HG02973 (cell line): ENCODE measurements at regions not wholly inside any gene's neighbourhood (a gene's known extent, or its start where the extent isn't known, plus 50 kb on each side); places are given as distances from the start of the nearest gene placed in this dataset.

Source experiments
- ATAC-seq: cut with Tn5 transposase; IDR thresholded peaks from one replicate; pipeline ENCODE4 v1.9.1; 2021; ENCODE audit warnings: moderate library complexity; ENCODE audit not compliant: unreplicated experiment

DNA sequence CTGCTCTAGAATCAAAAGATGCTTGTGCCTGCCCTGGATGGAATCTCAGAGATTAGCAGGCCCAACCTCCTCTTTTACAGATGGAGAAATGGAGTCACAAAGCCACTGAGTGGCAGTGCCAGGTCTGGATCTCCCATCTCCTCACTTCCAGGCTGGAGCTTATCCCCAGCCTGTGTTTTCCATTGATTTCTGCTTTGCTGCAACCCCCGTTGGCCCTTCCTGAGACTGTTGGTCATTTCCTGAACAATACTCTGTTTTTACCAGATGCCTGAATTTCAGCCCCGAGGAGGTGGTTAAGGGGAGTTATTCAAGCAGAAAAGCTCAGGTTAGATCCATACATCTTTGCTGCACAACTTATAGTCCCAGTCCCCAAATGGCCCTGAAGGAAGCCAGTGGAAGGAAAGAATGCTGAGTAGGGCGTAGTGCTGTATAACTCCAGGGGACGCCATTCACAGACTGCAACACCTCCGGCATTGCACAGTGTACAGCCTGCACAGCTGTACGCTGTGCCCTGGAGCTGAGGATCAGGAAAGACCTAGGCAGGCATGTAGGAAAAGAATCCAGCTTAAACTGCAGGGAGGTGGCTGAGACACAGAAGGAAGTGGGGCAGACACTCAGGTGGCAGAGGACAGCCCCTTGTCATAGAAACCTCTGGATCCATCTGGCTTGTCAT, 77.5 kb downstream of the RPLP1 start:
- no peak for ATAC-seq

DNA sequence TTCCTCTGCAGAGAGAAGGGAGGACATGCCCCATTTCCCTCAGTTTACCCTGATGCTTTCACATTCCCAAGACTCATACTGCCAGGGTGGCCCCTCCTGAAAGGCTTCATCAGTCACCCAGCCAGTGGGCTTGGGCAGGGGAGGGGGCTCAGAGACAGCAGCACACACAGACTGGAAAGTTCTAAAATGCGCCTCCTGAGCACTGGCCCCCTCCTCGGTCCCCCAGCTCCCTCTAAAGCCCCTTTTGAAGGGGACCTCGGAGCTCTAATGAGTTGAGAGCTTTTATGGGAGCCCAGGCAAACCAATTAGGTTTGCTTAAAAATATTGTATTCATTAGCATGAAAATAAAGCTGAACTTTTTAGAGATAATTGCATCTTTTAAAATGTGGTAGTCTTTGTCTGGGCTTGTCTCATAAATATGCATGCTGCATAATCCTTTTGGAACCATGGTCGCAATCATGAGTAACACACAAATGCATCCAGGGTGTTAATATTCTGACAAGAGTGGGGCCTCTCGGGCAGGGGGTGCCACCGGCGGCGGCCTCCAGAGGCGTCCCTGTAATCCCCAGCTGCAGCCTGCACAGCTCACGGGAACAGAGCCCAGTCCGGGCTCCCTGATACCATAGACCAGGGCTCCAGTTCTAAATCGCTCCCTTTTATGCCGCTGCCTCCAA, 78.5 kb downstream of the RPLP1 start:
- ATAC-seq, result no peak

GRCh38 chr15:69531665-69532027, 79.0 kb downstream of the RPLP1 start:
- no peak for ATAC-seq

DNA sequence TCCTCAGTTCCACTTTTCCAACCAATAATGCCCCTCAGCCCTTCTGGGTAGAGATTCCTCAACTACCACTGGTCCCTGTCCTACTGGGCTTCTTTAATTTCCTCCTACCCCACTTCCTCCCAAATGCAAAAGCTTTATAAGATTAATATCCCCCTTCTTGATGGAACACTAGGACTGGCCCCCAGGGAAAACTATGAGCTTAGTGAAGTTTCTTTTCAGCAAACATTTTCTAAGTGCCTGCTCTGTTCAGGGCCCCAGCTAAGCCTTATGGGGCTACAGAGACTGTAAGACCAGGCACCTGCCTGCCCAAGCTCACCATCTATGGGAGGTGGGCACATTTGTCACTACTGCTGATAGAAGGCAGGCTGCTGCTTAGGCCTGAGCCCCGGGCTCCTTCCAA, 79.4 kb downstream of the RPLP1 start:
- no peak for ATAC-seq

DNA sequence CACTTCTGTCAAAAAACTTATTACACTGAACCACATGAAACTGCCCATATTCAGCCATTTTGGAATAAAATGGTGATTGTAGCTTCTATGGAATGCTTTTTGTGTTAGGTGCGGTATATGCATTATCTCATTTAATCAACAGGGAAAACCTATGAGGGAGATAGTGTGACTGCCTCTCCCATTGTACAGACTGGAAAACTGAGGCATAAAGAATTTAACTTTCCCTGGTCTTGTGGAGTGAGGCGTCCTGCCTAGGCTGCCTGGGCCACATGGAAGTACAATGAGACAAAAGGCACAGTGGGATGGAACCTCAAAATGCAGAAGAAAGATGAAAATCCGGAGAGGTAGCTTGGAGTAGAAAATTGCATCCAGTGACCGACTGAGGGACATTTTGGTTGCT, 80.2 kb downstream of the RPLP1 start:
- ATAC-seq, result no peak

GRCh38 chr15:69533522-69533921, 80.9 kb downstream of the RPLP1 start:
- no peak for ATAC-seq

DNA sequence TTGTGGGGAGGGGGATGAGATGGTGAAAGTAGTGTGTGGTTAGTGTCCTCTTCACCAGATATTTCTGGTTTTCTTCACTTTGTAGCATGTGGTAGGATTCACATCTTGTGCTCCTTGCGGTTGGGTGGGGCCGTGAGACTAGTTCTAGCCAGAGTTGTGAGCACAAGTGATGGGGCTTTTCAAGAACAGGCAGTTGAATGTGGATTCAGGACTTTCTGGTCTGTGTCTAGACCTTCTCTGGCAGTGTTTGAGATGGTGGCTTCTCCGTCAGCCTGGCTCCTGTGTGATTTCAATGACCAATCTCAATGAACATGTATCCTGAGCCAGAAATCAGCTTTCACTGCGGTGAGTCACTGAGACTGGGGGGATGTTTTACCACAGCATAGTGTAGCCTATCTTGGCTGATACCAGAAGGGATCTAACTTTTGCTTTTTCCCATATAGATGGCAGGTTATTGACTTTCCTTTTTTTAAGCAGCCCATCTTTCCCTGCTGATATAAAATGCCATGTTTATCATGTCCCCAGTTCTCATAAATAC, 82.6 kb downstream of the RPLP1 start:
- ATAC-seq, result no peak

DNA sequence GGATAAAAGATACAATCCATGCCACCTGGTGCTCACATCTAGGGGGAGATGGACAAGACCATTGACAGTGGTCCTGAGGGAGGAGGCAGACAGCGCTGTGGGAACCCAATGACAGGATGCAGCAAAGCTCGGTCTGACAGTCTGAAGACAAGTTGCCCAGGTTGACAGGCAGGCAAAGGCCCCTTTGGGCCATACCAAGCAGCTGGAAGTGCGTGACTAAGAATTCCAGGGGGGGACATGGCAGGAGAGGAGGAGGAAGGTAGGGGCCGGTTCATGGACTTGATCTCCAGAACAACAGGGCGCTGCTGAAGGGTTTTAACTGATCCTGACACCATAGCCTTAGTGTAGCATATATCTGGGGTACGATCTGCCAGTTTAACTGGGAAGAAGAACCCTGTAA, 83.4 kb downstream of the RPLP1 start:
- ATAC-seq, result no peak

DNA sequence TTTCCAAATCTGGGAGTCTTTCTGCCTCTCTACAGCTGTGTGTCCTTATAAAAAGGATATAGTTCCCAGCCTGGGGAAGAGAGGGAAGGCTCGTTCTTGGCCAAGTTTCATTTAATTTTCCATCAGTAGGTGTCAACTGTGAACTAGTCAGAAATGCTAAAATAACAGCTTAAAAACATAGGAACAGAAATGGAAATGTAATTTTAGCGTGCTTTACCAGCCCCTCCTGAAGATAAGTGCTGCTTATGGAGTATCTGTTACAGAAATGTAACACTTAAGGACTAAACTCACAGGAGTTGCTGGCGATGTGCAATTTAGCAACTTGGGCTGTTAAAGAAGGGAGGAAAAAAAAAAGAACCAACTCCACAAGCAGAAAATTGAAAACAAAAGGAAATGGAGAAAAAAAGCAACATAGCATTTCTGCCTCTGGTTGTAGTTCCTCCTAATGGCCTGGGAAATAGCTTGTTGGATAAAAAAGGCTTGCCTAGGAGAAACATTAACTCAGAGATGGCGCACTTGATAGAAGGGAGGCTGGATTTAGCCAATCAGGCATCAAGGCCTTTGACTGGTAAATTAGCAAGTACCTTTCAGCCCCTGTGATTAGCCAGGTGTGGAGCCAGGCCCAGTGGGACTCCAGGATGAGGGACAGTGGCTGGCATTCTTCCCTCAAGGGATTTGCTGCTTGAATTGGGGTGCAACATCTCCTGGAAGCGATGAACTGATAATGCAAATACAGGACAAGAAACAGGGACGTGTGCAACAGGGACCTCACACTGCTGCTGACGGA, 84.3 kb downstream of the RPLP1 start:
- no peak for ATAC-seq

DNA sequence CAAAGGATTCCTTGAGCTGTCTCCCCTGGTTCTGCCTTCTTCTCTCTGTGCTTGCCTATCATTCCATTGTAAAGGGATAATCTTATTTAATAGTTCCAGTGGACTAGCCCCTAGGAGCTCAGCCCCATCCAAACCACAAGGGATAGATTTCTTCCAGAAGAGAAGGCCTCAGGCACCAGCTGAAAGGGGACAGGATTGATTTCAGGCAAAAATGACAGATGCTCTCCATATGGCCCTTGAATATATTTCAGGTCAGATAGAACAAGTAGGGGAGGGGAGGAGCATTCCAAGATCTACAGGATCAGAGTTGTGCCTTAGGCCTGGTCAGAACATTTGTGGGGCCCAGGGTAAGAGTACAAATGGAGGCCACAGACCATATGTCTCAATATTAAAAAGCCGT, 85.3 kb downstream of the RPLP1 start:
- ATAC-seq, result no peak

- ATAC-seq, result no peak
These were observed 85.8 kb downstream of the RPLP1 start for GRCh38 chr15:69538379-69538778.

GRCh38 chr15:69539345-69539744, 86.7 kb downstream of the RPLP1 start:
- ATAC-seq, result no peak

DNA sequence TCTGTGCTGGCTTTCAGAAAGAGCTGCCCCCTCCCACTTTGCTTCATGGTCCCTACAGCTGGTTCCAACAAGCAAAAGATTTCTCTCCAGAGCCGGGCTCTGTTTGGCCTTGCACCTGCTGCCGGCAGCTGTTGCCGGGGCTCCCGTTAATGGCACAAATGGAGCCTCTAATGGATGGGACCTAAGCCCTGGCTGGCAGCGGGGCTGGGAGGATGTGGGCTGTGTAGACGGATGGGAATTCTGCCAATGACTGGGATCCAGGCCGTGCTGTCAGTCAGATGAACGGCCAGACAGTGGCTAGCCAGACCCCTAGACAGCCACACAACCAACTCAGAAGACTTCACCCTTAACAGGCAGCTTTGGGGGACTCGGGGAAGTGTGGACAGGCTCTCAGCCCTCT, 88.0 kb downstream of the RPLP1 start:
- ATAC-seq, result no peak

- no peak for ATAC-seq
These were observed 89.4 kb downstream of the RPLP1 start for GRCh38 chr15:69542028-69542427.

GRCh38 chr15:69543681-69544364, 91.2 kb downstream of the RPLP1 start:
- no peak for ATAC-seq

GRCh38 chr15:69544365-69545113, 91.9 kb downstream of the RPLP1 start:
- ATAC-seq, result no peak

DNA sequence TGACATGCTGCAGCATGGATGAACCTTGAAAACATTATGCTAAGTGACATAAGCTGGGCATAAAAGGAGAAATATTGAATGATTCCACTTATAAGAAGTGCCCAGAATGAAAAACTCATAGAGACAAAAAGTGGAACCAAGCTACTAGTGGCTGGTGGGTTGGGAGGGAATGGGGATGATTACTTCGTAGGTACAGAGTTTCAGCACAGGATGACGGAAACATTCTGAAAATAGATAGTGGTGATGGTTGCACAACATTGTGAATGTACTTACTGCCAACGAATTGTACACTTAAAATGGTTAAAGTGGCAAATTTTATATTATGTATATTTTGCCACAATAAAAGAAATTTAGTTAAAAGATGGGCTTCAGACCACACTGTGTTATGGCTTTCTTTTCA, 93.6 kb downstream of the RPLP1 start:
- ATAC-seq, result no peak

- ATAC-seq, result no peak
These were observed 96.0 kb downstream of the RPLP1 start for GRCh38 chr15:69548395-69549180.

DNA sequence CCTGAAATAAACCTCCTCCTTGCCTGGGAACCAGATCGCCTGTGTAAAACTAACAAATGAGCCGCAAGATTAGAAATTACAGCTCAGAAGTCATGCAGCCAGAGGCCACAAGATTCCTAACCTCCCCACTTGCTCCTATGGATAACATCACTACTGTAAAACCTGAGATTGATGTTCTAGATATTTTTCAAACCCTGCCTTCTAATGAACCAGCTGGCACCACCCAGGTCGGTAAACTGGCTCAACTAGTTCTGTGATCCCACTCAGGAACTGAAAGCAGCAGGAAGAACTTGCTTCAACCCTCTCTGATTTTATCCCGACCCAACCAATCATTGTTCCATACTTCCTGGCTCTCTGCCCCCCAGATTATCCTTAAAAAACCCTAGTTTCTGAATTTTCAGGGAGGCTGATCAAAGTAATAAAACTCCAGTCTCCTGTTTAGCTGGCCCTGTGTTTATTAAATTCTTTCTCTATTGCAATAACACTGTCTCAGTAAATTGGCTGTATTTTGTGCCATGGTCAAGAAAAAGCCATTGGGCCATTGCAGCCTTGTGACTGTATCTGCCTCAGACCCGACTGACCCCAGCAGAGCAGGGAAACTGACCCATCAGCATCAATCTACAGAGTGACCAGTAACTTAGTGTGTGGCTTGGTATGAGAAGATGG, 98.9 kb downstream of the RPLP1 start:
- no peak for ATAC-seq
